K562 (cell line): ENCODE measurements at regions not wholly inside any gene's neighbourhood (a gene's known extent, or its start where the extent isn't known, plus 50 kb on each side); places are given as distances from the start of the nearest gene placed in this dataset.

Experiments used
- ATAC-seq: fragments of 200-7000 bp; cut with Tn5 transposase; 3 replicates; pipeline ENCODE4 v1.9.1; 2020; ENCODE audit warnings: moderate library complexity
- BruUV-seq: library from RNA; stranded (reverse); fragments of 400-500 nt; replicated peaks from 2 replicates; lab custom pipeline; 2021; lab: Mats Ljungman, UMichigan
- CTCF ChIA-PET: fragments of 300-600 bp; formaldehyde crosslinking; extraction: SDS; loops from one replicate; lab custom pipeline; 2021; ENCODE audit warnings: low intra/inter-chr PET ratio; lab: Yijun Ruan, JAX
- POLR2A ChIA-PET: fragments of 300-600, 350-650 bp; sonication (Branson Sonifier 250); formaldehyde crosslinking; extraction: SDS; loops from one replicate; lab custom pipeline; 2021; ENCODE audit warnings: antibody characterized with exemption, inconsistent platforms; lab: Yijun Ruan, JAX
- DNase-seq, 4 experiments: peaks; one replicate each; pipeline versions ENCODE4 v3.0.0 to v3.0.0-alpha.2; 2011 to 2018; ENCODE audit warnings: low spot score in 3 of 4, mixed read lengths in 3 of 4; ENCODE audit errors: extremely low read depth in 1 of 4
- FAIRE-seq: peaks from 2 replicates; lab custom pipeline; 2011; peaks lifted over from hg19 to GRCh38; lab: Jason Lieb, UNC
- H2AFZ ChIP-seq: 2 replicates; pipeline ENCODE4 v1.6.0; 2011; ENCODE audit warnings: low read depth, low read length, control low read depth, inconsistent platforms
- H3K27ac ChIP-seq: fragments of 200-600 bp; 3 replicates; pipeline ENCODE4 v1.8.0; 2011; ENCODE audit warnings: low read depth, mild to moderate bottlenecking, control low read depth, inconsistent platforms, low read length, moderate library complexity, mixed read lengths; ENCODE audit errors: extremely low read depth
- H3K27me3 ChIP-seq, 2 experiments: fragments of 300-600 bp in 1 of 2; 2 replicates in 1 of 2; 3 replicates in 1 of 2; pipeline versions ENCODE4 v1.6.0 to v1.8.0; 2011; ENCODE audit warnings: inconsistent platforms in 2 of 2, low read length in 2 of 2, mild to moderate bottlenecking in 1 of 2, mixed read lengths in 1 of 2, moderate library complexity in 1 of 2; ENCODE audit not compliant: control insufficient read depth in 2 of 2, insufficient read depth in 2 of 2
- H3K36me3 ChIP-seq: fragments of 300-600 bp; 3 replicates; pipeline ENCODE4 v1.8.0; 2011; ENCODE audit warnings: mild to moderate bottlenecking, low read length, inconsistent platforms; ENCODE audit not compliant: control insufficient read depth, insufficient read depth
- H3K4me1 ChIP-seq, 2 experiments: fragments of 200-600 bp in 1 of 2; replicated peaks in 1 of 2; 2 replicates in 1 of 2; 3 replicates in 1 of 2; pipeline versions ENCODE4 v1.5.1 to v1.8.0; 2011; ENCODE audit warnings: inconsistent platforms in 2 of 2, low read length in 2 of 2, mild to moderate bottlenecking in 1 of 2, mixed read lengths in 1 of 2, moderate library complexity in 1 of 2; ENCODE audit not compliant: control insufficient read depth in 2 of 2, insufficient read depth in 2 of 2
- H3K4me2 ChIP-seq: 2 replicates; pipeline ENCODE4 v1.6.1; 2011; ENCODE audit warnings: low read length, control low read depth, inconsistent platforms, mixed read lengths; ENCODE audit not compliant: insufficient read depth
- H3K4me3 ChIP-seq: fragments of 200-600 bp; sonication (generic), shearing (Covaris generic); 2 replicates; pipeline ENCODE4 v1.5.1; 2016; ENCODE audit warnings: control low read depth, inconsistent platforms
- H3K79me2 ChIP-seq: fragments of 200-600 bp; 3 replicates; pipeline ENCODE4 v1.8.0; 2011; ENCODE audit warnings: low read length, inconsistent platforms; ENCODE audit not compliant: control insufficient read depth, insufficient read depth
- H3K9ac ChIP-seq, 2 experiments: 2 replicates each; pipeline versions ENCODE4 v1.6.0 to v1.6.1; 2011; ENCODE audit warnings: low read depth in 2 of 2, low read length in 2 of 2, control low read depth in 1 of 2, inconsistent platforms in 1 of 2, mild to moderate bottlenecking in 1 of 2, mixed read lengths in 1 of 2; ENCODE audit not compliant: insufficient read depth in 1 of 2
- H3K9me1 ChIP-seq: one replicate; pipeline ENCODE4 v1.6.0; 2011; ENCODE audit warnings: inconsistent platforms, mild to moderate bottlenecking, low read length, moderate library complexity; ENCODE audit not compliant: control insufficient read depth, insufficient read depth
- H3K9me3 ChIP-seq: replicated peaks from 2 replicates; pipeline ENCODE4 v1.5.1; 2011; ENCODE audit warnings: low read depth, low read length, inconsistent platforms; ENCODE audit not compliant: control insufficient read depth, insufficient read depth
- H4K20me1 ChIP-seq: replicated peaks from 2 replicates; pipeline ENCODE4 v1.6.1; 2011; ENCODE audit warnings: low read length, inconsistent platforms, mixed read lengths; ENCODE audit not compliant: control insufficient read depth, insufficient read depth
- CAMTA2 ChIP-seq: fragments of 250-450 bp; sonication (Bioruptor Pico); conservative IDR thresholded peaks from 2 replicates; pipeline ENCODE4 v1.5.1; 2022
- DDX20 ChIP-seq: fragments of 450-650 bp; IDR thresholded peaks from 2 replicates; pipeline ENCODE4 v1.6.1; 2016; ENCODE audit warnings: missing genetic modification characterization, low read depth, mild to moderate bottlenecking, missing compliant biosample characterization, moderate library complexity
- MBD2 ChIP-seq: sonication (generic); IDR thresholded peaks from 2 replicates; pipeline ENCODE4 v1.6.1; 2016; ENCODE audit warnings: low read depth, borderline replicate concordance
- MIER1 ChIP-seq: fragments of 450-650 bp; IDR thresholded peaks from 2 replicates; pipeline ENCODE4 v1.6.1; 2016; ENCODE audit warnings: antibody characterized with exemption, mild to moderate bottlenecking, low read depth
- RHOXF2B ChIP-seq: fragments of 250-450 bp; sonication (Bioruptor Pico); conservative IDR thresholded peaks from 2 replicates; pipeline ENCODE4 v1.5.1; 2021
- ZNF586 ChIP-seq: fragments of 450-650 bp; formaldehyde crosslinking; conservative IDR thresholded peaks from 2 replicates; pipeline ENCODE4 v1.4.0; 2020; ENCODE audit warnings: mild to moderate bottlenecking, moderate library complexity
- ZNF589 ChIP-seq: fragments of 200-800 bp; sonication (Bioruptor generic); IDR thresholded peaks from 2 replicates; pipeline ENCODE4 v1.6.1; 2016; ENCODE audit warnings: low read depth, missing genetic modification characterization, missing compliant biosample characterization
- WGBS: fragments of 100-300 bp; shearing (Covaris generic); methylation state at CpG from one replicate; pipeline ENCODE4 v1.1.6; 2016; ENCODE audit warnings: low coverage, mixed read lengths; ENCODE audit not compliant: insufficient coverage; ENCODE audit errors: missing lambda C conversion rate; 5-methylcytosine and 5-hydroxymethylcytosine counted together
- in situ Hi-C: fragments of 300-500 bp; cut with MboI; formaldehyde crosslinking; loops from 4 replicates; pipeline ENCODE4 v1.15.0; 2018; ENCODE audit warnings: inconsistent platforms, mixed read lengths
- intact Hi-C: fragments of 100-400 bp; cut with micrococcal nuclease; formaldehyde crosslinking; loops from 2 replicates; pipeline ENCODE4 v1.14.2; 2022
- TF ChIP-seq, protein P1 (sequence below): fragments of 450-650 bp; formaldehyde crosslinking; conservative IDR thresholded peaks from 2 replicates; pipeline ENCODE4 v1.4.0; 2022; ENCODE audit warnings: mild to moderate bottlenecking, missing genetic modification characterization
- TF ChIP-seq, protein P2 (sequence below): fragments of 250-450 bp; sonication (Bioruptor Pico); IDR thresholded peaks from 2 replicates; pipeline ENCODE4 v1.5.1; 2021; ENCODE audit warnings: mild to moderate bottlenecking
- TF ChIP-seq, protein P3 (sequence below): fragments of 450-650 bp; IDR thresholded peaks from 2 replicates; pipeline ENCODE4 v1.6.1; 2017; ENCODE audit warnings: antibody characterized with exemption, mild to moderate bottlenecking

DNA sequence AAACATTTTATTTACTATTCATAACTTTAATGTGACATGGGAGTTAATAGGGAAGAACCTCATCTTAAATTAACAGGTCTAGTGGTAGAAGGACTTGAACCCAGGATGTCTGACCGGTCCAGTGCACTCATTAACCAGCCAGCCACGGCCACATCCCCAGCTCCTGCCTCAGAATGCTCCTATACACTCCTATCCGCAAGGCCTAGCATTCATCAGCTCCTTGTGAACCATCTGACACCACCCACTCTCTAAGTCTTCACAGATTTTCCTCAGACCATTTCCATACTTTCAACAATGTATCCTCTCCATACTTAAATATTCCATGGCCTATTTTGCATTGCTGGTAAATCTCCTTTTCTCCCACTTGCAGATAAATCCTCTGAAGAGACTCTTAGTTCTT, 98.3 kb downstream of the KLF12 start:
- no peaks in the 10 kb centered on the region for H3K4me1 ChIP-seq
- BruUV-seq: no TSS peak
- intact Hi-C loops: no loop called here
- H3K9me1 ChIP-seq: no peaks in the 10 kb centered on the region
- WGBS: 0% methylated on average over 3 of the region's 3 CpGs
- H2AFZ ChIP-seq: no peak overlapping the region
- DNase-seq: no peak
- no peak for TF ChIP-seq CAMTA2 (CRISPR knock-in tag)
- no peak for TF ChIP-seq RHOXF2B
- TF ChIP-seq MBD2: no peak
- TF ChIP-seq, protein P1, sequence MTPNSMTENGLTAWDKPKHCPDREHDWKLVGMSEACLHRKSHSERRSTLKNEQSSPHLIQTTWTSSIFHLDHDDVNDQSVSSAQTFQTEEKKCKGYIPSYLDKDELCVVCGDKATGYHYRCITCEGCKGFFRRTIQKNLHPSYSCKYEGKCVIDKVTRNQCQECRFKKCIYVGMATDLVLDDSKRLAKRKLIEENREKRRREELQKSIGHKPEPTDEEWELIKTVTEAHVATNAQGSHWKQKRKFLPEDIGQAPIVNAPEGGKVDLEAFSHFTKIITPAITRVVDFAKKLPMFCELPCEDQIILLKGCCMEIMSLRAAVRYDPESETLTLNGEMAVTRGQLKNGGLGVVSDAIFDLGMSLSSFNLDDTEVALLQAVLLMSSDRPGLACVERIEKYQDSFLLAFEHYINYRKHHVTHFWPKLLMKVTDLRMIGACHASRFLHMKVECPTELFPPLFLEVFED (CRISPR knock-in tag): no peak
- TF ChIP-seq DDX20 (tag): no peak
- no peak for TF ChIP-seq MIER1
- TF ChIP-seq ZNF586: no peak
- no peak for TF ChIP-seq ZNF589 (CRISPR knock-in tag)
- TF ChIP-seq, protein P2, sequence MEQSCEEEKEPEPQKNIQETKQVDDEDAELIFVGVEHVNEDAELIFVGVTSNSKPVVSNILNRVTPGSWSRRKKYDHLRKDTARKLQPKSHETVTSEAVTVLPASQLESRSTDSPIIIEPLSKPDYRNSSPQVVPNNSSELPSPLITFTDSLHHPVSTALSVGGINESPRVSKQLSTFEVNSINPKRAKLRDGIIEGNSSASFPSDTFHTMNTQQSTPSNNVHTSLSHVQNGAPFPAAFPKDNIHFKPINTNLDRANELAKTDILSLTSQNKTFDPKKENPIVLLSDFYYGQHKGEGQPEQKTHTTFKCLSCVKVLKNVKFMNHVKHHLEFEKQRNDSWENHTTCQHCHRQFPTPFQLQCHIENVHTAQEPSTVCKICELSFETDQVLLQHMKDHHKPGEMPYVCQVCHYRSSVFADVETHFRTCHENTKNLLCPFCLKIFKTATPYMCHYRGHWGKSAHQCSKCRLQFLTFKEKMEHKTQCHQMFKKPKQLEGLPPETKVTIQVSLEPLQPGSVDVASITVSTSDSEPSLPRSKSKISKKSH (CRISPR knock-in tag): no peak
- TF ChIP-seq, protein P3, sequence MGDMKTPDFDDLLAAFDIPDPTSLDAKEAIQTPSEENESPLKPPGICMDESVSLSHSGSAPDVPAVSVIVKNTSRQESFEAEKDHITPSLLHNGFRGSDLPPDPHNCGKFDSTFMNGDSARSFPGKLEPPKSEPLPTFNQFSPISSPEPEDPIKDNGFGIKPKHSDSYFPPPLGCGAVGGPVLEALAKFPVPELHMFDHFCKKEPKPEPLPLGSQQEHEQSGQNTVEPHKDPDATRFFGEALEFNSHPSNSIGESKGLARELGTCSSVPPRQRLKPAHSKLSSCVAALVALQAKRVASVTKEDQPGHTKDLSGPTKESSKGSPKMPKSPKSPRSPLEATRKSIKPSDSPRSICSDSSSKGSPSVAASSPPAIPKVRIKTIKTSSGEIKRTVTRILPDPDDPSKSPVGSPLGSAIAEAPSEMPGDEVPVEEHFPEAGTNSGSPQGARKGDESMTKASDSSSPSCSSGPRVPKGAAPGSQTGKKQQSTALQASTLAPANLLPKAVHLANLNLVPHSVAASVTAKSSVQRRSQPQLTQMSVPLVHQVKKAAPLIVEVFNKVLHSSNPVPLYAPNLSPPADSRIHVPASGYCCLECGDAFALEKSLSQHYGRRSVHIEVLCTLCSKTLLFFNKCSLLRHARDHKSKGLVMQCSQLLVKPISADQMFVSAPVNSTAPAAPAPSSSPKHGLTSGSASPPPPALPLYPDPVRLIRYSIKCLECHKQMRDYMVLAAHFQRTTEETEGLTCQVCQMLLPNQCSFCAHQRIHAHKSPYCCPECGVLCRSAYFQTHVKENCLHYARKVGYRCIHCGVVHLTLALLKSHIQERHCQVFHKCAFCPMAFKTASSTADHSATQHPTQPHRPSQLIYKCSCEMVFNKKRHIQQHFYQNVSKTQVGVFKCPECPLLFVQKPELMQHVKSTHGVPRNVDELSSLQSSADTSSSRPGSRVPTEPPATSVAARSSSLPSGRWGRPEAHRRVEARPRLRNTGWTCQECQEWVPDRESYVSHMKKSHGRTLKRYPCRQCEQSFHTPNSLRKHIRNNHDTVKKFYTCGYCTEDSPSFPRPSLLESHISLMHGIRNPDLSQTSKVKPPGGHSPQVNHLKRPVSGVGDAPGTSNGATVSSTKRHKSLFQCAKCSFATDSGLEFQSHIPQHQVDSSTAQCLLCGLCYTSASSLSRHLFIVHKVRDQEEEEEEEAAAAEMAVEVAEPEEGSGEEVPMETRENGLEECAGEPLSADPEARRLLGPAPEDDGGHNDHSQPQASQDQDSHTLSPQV: no peak
- TF ChIP-seq, all 486 proteins: peak for 0
- CTCF ChIA-PET: no interaction called here
- FAIRE-seq: no peak
- Histone ChIP-seq H3K4me3 (no peak overlapping the region), H3K4me2 (no peak overlapping the region), H3K79me2 (no peaks in the 10 kb centered on the region), H3K9me3 (no peaks in the 10 kb centered on the region), H3K36me3 (no peaks in the 10 kb centered on the region), H3K27ac (no peak overlapping the region), H3K9ac (no peak overlapping the region), H3K27me3 (no peaks in the 10 kb centered on the region), H4K20me1 (no peaks in the 10 kb centered on the region)
- in situ Hi-C loops: no loop called here
- ATAC-seq: no peak
- POLR2A ChIA-PET: no interaction called here
